Adrenal gland (tissue), 9 donors: ENCODE measurements at regions not wholly inside any gene's neighbourhood (a gene's known extent, or its start where the extent isn't known, plus 50 kb on each side); places are given as distances from the start of the nearest gene placed in this dataset.

Experiments used
- DNase-seq, 7 donors: peaks; one replicate each; pipeline ENCODE4 v3.0.0-alpha.2; 2019 to 2020
- H3K27ac ChIP-seq, 5 donors: fragments of 200-600 bp; sonication (generic) in 4 of 5; 1 replicate in 3 of 5; 2 replicates in 2 of 5; pipeline versions ENCODE4 v1.5.1 to v1.8.0; 2016 to 2020; ENCODE audit warnings: mild to moderate bottlenecking in 1 of 5
- H3K27me3 ChIP-seq: fragments of 200-600 bp; 2 replicates; pipeline ENCODE4 v1.8.0; 2021
- H3K36me3 ChIP-seq, 2 donors: fragments of 200-600 bp; replicated peaks in 1 of 2; 1 replicate in 1 of 2; 2 replicates in 1 of 2; pipeline versions ENCODE4 v1.5.1 to v1.8.0; 2018 to 2022
- H3K4me1 ChIP-seq, 2 donors: fragments of 200-600 bp; replicated peaks in 1 of 2; 1 replicate in 1 of 2; 2 replicates in 1 of 2; pipeline versions ENCODE4 v1.5.1 to v1.8.0; 2018 to 2021
- H3K4me3 ChIP-seq, 4 donors: fragments of 200-600 bp; sonication (generic) in 3 of 4; one replicate each; pipeline ENCODE4 v1.5.1; 2016 to 2018
- H3K9me3 ChIP-seq, 3 donors: fragments of 200-600 bp; sonication (generic) in 1 of 3; replicated peaks in 1 of 3; 1 replicate in 2 of 3; 2 replicates in 1 of 3; pipeline versions ENCODE4 v1.5.1 to v1.8.0; 2016 to 2021
- CTCF ChIP-seq, 6 experiments: fragments of 450-650 bp in 4 of 6; fragments of 200-600 bp in 2 of 6; sonication (generic) in 1 of 6; IDR thresholded peaks; 1 replicate in 5 of 6; 2 replicates in 1 of 6; pipeline versions ENCODE4 v1.5.1 to v1.8.0; 2016 to 2021; ENCODE audit warnings: antibody characterized with exemption in 6 of 6, mild to moderate bottlenecking in 2 of 6, moderate library complexity in 1 of 6
- POLR2A ChIP-seq, 2 donors: fragments of 450-650 bp; IDR thresholded peaks; one replicate each; pipeline ENCODE4 v1.6.1; 2017; ENCODE audit warnings: antibody characterized with exemption in 2 of 2, mild to moderate bottlenecking in 2 of 2, moderate library complexity in 1 of 2
- WGBS, 4 donors: extraction: QIAGEN DNeasy Blood & Tissue Kit in 2 of 4; methylation state at CpG; one replicate each; pipeline versions ENCODE4 v1.1.5 to v1.1.7; 2013 to 2017; 5-methylcytosine and 5-hydroxymethylcytosine counted together
- intact Hi-C, 2 donors: fragments of 100-400 bp; cut with DNase I; formaldehyde crosslinking; loops; one replicate each; pipeline versions ENCODE4 v1.14.1 to v1.15.0; 2022 to 2023
- donor health status: healthy with polysubstance abuse.
- donor health status: Bipolar disorder and iron deficiency.
- donor health status: DM: yes; HTN: yes; CAD: no.
- donor health status: DM: no; HTN: no; CAD: no.
- donor health status: DM: no; HTN: no; CAD: no.

GRCh38 chr1:208450958-208451357 is 206.8 kb upstream of the PLXNA2 start:
- H3K4me3 ChIP-seq: no peak overlapping the region
- intact Hi-C loops: no loop called here
- peak in 1 of 7 donors; percentile 73 for DNase-seq
- no peaks in the 10 kb centered on the region for H3K9me3 ChIP-seq
- H3K36me3 ChIP-seq: no peaks in the 10 kb centered on the region
- 82 to 89% (median 84%) methylated on average over 8 to 10 of the region's 10 CpGs for WGBS, 4 donors
- no peak overlapping the region for H3K27ac ChIP-seq
- H3K4me1 ChIP-seq: no peaks in the 10 kb centered on the region
- no peak for TF ChIP-seq POLR2A (IDR thresholded peaks at IDR 0.05)
- TF ChIP-seq CTCF (IDR thresholded peaks at IDR 0.05): no peak
- no peaks in the 10 kb centered on the region for H3K27me3 ChIP-seq

DNA sequence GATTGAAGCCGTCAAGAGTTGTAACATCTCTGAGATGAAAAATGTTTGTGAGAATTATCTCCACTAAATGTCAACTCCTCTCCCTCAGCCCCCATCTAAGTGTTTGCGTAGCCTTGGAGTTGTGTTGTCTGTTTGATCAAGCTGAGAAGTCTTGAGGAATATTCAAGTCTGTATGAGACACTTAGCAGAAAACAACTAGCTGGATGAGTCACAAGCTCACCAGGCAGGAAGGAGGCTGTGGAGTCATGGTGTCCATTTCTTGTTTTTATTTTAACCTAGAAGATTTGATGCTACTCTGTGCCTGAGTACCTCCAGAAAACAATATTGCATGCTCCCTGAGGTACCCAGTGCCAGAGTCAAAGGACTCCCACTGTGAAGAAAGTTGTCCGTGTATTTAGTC is 211.6 kb upstream of the PLXNA2 start:
- no peak for DNase-seq
- H3K9me3 ChIP-seq: no peaks in the 10 kb centered on the region
- no peaks in the 10 kb centered on the region for H3K4me1 ChIP-seq
- H3K27ac ChIP-seq: no peak overlapping the region
- no peaks in the 10 kb centered on the region for H3K36me3 ChIP-seq
- intact Hi-C loops: no loop called here
- no peak for TF ChIP-seq POLR2A (IDR thresholded peaks at IDR 0.05)
- TF ChIP-seq CTCF (IDR thresholded peaks at IDR 0.05): no peak
- WGBS, 4 donors: 69 to 80% (median 73%) methylated on average over 3 of the region's 3 CpGs
- no peak overlapping the region for H3K4me3 ChIP-seq
- H3K27me3 ChIP-seq: peaks cover 3% of the 10 kb centered on the region

GRCh38 chr1:208456487-208456886 is 212.3 kb upstream of the PLXNA2 start:
- no peaks in the 10 kb centered on the region for H3K36me3 ChIP-seq
- no peak for DNase-seq
- H3K27me3 ChIP-seq: peaks cover 3% of the 10 kb centered on the region
- TF ChIP-seq CTCF (IDR thresholded peaks at IDR 0.05): no peak
- TF ChIP-seq POLR2A (IDR thresholded peaks at IDR 0.05): no peak
- H3K4me1 ChIP-seq: no peaks in the 10 kb centered on the region
- H3K27ac ChIP-seq: no peak overlapping the region
- 76 to 85% (median 80%) methylated on average over 2 of the region's 2 CpGs for WGBS, 4 donors
- intact Hi-C loops: no loop called here
- no peaks in the 10 kb centered on the region for H3K9me3 ChIP-seq
- H3K4me3 ChIP-seq: no peak overlapping the region

DNA sequence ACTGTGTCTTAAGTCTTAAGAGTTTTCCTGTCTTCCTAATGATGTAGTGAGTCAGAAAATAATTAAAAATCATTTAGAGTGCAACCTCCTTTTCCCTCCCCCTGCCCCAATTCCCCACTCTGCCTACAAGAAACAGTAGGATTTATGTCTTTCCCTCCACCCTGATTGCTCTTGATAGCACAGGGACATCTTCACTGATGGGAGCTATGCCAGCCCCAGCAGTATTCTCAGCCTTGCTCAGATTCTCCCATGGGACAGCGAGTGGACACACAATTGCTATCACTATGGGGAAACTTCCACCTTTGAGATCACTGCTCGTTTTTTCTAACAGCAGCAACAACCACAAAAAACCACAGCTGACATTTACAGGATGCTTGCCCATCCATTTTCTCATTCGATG is 216.6 kb upstream of the PLXNA2 start:
- no peaks in the 10 kb centered on the region for H3K9me3 ChIP-seq
- H3K4me1 ChIP-seq: no peaks in the 10 kb centered on the region
- intact Hi-C loops: no loop called here
- H3K4me3 ChIP-seq: no peak overlapping the region
- H3K27me3 ChIP-seq: peaks cover 3% of the 10 kb centered on the region
- no peak overlapping the region for H3K27ac ChIP-seq
- 32 to 44% (median 41%) methylated on average over 3 of the region's 3 CpGs for WGBS, 4 donors
- TF ChIP-seq POLR2A (IDR thresholded peaks at IDR 0.05): no peak
- TF ChIP-seq CTCF (IDR thresholded peaks at IDR 0.05): no peak
- DNase-seq: no peak
- H3K36me3 ChIP-seq: no peaks in the 10 kb centered on the region
